ENCODE measurements at regions not wholly inside any gene's neighbourhood (a gene's known extent, or its start where the extent isn't known, plus 50 kb on each side); places are given as distances from the start of the nearest gene placed in this dataset.

GRCh38 chr14:53881161-53881871, 75.3 kb downstream of the BMP4 start:
- TF ChIP-seq, protein P1, sequence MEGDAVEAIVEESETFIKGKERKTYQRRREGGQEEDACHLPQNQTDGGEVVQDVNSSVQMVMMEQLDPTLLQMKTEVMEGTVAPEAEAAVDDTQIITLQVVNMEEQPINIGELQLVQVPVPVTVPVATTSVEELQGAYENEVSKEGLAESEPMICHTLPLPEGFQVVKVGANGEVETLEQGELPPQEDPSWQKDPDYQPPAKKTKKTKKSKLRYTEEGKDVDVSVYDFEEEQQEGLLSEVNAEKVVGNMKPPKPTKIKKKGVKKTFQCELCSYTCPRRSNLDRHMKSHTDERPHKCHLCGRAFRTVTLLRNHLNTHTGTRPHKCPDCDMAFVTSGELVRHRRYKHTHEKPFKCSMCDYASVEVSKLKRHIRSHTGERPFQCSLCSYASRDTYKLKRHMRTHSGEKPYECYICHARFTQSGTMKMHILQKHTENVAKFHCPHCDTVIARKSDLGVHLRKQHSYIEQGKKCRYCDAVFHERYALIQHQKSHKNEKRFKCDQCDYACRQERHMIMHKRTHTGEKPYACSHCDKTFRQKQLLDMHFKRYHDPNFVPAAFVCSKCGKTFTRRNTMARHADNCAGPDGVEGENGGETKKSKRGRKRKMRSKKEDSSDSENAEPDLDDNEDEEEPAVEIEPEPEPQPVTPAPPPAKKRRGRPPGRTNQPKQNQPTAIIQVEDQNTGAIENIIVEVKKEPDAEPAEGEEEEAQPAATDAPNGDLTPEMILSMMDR (IDR thresholded peaks at IDR 0.05): no peak
- no peak for TF ChIP-seq POLR2A (IDR thresholded peaks at IDR 0.05)
